HG02678 (cell line): ENCODE measurements at regions not wholly inside any gene's neighbourhood (a gene's known extent, or its start where the extent isn't known, plus 50 kb on each side); places are given as distances from the start of the nearest gene placed in this dataset.
"Not testable (repeated sequence)": the region's sequence is repeated elsewhere in the genome, so short reads cannot be mapped to it uniquely, and the experiment has no call there.

Experiments used
- ATAC-seq: cut with Tn5 transposase; IDR thresholded peaks from one replicate; pipeline ENCODE4 v1.9.1; 2021; ENCODE audit warnings: mild to moderate bottlenecking, moderate library complexity; ENCODE audit not compliant: unreplicated experiment

DNA sequence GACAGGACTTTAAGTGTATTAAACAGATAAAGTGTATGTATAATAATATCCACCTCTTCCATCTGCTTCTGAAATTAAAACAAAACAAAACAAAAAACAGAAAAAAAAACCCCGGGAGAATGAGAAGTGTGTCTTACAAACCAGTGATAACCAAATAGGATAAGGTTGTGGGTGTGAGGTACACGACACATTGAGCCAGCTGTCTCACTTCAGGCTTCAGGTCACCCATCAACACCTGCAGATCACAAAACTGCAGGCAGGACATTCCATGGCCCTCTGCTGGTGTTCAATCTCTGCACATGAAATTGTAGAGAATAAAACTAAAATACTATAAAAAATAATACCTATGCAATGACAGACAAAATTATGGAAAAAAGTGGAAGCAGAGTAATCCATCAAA lies 339.9 kb downstream of the SFMBT2 start:
- ATAC-seq, result no peak

DNA sequence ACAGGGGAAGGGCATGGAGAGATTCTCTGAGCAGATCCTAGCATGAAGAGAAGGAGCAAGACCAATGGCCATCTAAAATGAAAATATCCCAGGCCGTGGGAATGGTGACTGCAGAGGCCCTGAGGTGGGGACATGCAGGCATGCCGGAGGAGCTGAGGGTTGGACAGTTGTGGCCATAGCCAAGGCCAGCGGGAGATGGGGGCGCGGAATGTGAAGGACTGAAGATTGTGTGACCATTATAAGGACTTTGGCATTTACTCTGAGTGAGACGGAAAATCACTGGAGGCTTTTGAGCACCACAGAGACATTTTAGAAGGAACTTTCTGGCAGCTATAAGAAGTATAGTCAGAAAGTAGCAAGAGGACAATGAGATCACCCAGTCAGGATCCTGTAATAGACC lies 341.1 kb downstream of the SFMBT2 start:
- no peak for ATAC-seq

DNA sequence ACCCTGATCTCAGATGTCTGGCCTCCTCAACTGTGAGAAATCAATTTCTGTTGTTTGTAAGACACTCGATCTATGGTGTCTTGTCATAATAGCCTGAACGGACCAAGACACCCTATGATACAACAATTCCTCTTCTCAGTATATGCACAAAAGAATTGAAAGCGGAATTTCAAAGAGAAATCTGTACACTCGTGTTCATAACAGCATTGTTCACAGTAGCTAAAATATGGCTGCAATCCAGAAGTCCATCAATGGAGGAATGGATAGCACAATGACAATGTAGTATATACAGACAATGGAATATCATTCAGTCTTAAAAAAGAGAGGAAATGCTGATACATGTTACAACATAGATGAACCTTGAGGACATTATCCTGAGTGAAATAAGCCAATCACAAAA lies 354.6 kb downstream of the SFMBT2 start:
- no peak for ATAC-seq

DNA sequence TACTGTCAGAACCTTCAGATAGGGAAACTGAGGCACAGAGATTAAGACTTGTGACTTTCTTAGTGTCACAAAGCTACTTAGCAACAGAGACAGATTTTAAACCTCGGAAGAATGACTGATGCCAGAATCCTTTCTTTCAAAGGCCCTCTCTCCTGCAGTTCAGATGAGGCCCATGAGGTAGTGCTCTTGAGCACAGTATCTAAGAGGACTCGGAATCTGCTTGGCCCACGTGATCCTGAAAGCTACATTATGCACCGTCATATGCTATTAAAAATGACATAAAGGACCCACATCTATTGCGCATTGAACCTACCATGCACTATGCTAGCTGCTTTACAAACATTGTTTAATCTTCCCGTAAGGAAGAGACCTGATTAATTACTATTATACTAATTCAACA lies 355.9 kb downstream of the SFMBT2 start:
- no peak for ATAC-seq

DNA sequence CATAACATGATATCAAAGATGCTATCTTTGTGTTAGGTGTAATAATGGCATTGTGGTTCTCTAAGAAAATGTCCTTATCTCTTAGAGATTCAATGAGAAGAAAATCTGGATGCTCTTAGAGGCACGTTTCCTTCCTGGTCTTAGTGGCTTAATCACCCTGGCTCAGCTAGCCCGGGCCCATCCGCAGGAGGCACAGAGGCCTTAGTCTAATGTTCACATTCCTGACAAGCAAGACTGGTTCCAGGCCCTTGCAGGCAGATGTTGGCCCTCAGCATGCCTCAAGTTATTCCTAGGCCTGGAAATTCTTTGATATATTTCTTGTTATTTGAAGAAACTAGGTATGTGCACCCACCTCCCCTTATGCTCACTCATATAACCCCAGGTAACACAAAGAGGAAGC lies 357.6 kb downstream of the SFMBT2 start:
- no peak for ATAC-seq

DNA sequence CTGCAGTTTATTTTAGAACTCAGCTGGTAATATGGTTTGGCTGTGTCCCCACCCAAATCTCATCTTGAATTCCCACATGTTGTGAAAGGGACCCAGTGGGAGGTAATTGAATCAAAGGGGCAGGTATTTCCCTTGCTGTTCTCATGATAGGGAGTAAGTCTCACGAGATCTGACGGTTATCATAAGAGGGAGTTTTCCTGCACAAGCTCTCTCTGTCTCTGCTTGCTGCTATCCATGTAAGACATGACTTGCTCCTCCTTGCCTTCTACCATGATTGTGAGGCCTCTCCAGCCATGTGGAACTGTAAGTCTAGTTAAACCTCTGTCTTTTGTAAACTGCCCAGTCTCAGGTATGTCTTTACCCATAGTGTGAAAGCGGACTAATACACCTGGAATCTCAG lies 360.8 kb downstream of the SFMBT2 start:
- ATAC-seq, result not testable (repeated sequence)

DNA sequence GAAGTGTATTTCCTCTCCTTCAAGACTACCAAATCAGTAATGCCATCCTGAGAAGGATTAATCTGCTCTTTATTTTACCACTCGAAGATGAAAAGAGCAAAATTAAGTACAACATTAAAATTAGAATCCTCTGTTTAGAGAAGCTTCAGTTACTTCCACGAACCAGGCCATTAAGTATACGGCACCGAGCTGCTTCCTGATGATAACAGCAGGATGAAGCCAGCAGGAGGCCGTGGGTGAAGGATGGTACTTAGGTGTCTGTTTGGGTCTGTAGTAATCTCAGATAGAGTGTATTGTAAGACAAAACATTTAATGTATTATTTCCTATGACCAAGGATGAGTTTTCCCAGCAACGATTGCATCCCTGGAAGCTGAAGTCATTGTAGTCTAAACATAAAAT lies 362.8 kb downstream of the SFMBT2 start:
- no peak for ATAC-seq

DNA sequence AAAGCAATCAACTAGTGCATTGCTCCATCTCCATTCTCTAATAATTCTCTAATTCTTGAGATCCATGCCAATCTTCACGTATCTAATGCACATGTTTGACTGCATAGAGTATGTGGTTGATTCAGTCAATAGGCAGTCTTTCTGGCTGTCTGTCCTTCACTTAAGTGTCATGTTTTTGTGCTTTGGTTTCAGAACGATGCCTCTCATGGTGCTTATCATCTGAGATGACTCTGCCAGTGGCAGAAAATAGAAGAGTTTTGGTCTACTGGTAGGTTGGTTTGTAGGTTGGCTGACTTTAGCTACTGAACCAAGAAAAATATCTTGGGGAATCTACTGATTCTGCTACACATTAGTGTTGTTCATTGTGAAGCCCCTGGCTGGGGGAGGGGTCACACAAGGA lies 364.2 kb downstream of the SFMBT2 start:
- no peak for ATAC-seq

DNA sequence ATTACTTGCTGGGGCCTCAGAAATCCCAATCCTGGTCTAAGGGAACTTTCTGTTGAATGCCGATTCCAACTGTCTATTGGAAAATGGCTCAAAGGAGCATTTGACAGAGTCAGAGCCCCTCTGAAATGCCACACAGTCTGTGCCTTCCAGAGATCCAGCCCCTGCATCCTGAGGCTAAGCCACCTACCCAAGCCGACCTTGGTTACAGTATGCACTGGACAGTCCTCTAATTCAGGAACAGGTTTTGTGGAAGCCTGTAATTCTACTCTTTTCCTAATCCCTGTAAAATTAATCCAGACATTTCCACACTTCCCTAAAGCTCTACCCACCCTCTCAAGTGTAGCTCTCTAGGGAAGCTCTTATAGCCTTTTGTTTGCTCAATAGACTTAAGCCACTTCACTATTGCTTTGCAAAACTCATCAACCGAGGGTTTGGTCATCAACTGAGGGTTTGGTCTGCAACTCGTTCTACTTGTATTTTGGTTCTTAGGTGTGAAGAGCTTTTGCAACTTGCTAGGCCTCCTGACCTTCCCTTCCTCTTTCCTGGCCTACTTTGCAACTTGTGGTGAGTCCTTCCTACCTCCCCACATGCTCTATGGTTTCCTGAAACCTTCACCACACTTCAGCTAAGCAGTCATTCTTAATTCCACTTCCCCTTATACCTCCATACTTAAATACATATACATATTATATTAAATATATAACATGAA lies 364.8 kb downstream of the SFMBT2 start:
- no peak for ATAC-seq

DNA sequence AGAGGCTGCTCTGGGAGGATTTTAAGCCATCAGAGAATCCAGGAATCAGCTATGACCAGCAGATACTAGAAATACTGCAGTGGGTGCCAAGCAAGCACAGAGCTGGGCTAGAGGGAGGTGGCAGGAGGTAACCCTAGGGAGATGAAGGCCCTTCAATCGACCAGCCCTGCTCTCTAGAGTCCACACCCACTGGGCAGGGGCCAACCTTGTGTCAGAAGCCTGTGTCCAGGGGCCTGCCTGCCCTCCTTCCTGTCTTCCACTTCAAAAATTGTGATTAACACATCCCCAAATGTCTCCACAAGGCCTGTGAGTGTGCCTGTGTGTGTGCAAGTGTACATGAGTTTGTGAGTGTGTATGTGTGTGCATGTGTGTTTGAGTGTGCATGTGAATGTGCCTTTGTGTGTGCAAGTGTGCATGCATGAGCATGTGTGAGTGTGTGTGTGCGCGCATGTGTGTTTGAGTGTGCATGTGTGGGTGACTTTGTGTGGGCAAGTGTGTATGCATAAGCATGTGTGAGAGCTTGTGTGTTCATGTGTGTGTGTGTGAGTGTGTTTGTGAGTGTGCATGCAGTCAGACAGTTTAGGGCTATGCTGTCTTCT lies 367.7 kb downstream of the SFMBT2 start:
- no peak for ATAC-seq

DNA sequence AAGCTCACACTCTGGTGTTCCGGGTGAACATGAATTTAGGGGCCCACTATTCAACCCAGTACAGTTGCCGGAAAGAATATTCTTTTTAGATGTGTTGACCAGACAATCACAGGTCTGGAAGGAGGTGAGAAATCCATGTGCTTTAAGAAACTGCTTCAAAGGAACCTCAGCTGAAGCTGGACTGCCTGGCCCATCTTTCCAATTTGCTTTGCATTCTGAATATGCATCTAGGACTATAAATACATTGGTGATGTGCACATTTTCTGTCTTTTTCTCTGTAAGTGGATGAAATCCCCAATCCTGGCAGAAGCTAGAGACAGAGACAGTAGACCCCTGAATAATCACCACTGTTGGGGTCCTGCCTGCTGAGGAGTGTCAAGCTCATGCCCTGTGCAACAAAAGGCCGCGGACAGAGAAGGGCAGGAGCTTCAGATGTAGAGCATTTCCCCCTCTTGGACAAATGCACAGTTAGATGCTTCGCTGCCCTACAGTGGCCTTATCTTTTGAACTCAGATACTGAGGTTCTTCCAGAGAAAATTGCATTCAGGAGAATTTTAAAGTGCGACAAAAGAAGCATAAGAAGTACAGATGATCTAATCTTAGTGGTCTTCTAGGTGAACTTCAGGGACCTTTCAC lies 368.3 kb downstream of the SFMBT2 start:
- ATAC-seq, result no peak

DNA sequence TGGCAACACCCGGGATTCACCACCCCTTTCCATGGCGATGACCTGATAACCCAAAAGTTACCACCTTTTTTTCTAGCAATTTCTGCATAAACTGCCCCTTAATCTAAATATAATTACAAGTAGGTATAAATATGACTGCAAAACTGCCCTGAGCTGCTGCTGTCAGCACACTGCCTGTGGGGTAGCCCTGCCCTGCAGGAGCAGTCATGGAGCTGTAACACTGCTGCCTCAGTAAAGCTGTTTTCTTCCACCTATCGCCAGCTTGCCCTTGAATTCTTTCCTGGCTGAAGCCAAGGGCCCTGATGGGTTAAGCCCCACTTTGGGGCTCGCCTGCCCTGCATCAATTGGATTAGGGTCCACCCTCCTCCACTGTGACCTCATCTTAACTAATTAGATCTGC lies 368.8 kb downstream of the SFMBT2 start:
- no peak for ATAC-seq

DNA sequence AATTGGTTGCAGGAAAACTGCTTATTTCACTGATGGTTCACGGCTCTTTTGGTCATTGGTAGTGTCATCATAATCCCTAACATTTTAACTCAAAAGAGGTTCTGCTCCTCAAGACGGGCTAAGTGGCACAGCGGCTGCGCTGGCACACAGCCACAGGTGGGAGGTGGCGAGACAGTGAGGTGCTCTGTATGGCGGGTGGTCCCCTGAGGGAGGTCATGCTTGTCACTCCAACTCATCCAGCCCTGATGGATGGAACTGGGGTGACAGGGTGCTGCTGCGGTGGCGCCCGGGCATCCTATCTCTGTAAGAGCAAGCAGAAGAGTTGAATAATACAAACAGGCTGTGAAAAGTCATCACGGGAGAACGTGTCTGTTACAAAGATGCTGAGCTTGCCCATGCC lies 370.2 kb downstream of the SFMBT2 start:
- ATAC-seq, result no peak

DNA sequence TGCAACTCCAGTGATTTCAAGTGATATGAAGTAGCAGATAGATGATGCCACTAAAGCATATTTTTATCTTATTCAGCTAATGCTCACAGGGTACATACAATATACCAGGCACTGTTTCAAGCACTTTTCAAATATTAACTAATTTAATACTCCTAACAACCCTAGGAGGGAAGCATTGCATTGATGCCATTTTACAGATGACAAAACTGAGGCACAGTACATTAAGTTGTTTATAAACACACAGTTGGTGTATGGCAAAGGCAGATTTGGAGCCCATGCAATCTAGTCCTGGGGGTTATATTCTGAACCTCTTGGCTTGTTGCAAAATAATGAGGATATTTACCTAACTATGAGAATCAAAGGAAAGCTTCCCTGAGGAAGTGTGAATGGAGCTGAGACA lies 371.0 kb downstream of the SFMBT2 start:
- ATAC-seq, result no peak

DNA sequence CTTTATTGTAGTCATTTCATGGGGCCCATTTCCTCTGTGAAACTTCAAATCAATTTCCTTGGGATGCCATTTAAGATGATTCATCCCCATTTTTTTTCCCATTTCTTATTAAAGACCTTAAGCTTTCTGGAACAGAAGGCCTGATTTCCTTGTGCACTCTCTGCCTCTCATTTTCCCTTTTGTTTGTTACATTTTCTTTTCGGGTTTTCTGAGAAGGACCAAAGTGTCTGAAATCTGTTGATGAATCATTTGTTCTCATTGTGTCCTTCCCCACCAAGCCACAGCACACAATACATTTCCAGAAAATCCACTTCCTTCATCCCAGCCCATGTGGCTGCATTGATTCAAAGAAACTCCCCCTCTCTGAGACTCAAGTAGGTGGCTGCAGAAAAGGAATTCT lies 372.4 kb downstream of the SFMBT2 start:
- no peak for ATAC-seq

DNA sequence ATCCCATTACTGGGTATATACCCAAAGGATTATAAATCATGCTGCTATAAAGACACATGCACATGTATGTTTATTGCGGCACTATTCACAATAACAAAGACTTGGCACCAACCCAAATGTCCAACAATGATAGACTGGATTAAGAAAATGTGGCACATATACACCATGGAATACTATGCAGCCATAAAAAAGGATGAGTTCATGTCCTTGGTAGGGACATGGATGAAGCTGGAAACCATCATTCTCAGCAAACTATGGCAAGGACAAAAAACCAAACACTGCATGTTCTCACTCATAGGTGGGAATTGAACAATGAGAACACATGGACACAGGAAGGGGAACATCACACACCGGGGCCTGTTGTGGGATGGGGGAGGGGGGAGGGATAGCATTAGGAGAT lies 373.4 kb downstream of the SFMBT2 start:
- ATAC-seq, result not testable (repeated sequence)

DNA sequence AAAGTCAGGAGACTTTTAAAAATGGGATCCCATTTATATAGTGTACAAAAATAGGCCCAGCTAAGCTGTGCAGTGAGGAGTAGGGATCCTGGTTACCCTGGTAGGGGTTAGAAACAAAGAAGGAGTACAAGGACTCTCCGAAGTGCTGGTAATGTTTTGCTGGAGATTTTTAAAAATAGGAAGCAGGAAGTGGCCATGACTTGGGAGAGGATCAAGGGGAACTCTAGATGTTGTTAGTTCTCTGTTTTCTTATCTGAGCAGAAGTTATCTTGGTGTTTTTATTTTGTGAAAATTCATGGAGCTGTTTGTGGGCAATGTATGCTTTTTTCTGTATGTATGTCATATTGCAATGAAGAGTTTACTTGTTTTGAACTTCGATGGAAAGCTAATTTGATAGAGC lies 373.9 kb downstream of the SFMBT2 start:
- ATAC-seq, result no peak

DNA sequence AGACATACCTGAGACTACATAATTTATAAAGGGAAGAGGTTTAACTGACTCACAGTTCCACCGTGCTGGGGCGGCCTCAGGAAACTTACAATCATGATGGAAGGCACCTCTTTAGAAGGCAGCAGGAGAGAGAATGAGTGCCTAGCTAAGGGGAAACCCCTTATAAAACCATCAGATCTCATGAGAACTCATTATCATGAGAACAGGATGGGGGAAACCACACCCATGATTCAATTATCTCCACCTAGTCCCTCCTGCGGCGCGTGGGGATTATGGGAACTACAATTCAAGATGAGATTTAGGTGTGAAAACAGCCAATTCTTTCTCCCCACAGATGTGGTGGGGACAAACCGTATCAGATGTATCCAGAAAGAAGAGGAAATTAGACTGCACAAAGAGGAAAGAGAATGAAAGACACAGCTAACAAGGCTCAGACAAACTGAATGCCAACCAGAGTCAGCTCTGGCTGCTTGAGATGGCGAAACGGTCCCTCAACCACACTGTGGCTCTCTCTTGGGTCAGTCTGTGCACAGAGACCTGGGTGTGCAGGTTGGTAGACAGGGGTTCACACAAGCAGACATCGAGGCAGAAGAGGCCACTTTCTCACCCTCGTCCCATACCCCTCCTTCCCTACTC lies 375.6 kb downstream of the SFMBT2 start:
- no peak for ATAC-seq

DNA sequence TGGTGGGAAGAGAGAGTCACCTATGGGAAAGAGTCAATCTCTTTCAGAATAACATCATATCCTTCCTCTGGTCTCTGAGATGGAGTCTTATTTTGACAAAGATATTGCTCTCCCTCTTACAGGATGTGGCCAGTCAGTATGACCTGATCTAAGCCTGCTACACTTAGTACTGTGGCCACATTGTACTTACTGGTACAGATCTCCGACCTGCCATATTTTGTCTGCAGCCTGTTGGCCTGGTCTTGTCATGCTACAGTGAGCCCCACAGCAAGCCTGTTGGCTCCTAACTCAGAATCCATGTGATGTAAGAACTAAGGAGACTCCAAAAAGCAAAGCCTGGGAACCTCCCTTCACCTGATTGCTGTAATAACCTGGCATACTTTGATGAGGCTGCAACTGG lies 377.8 kb downstream of the SFMBT2 start:
- ATAC-seq, result no peak

DNA sequence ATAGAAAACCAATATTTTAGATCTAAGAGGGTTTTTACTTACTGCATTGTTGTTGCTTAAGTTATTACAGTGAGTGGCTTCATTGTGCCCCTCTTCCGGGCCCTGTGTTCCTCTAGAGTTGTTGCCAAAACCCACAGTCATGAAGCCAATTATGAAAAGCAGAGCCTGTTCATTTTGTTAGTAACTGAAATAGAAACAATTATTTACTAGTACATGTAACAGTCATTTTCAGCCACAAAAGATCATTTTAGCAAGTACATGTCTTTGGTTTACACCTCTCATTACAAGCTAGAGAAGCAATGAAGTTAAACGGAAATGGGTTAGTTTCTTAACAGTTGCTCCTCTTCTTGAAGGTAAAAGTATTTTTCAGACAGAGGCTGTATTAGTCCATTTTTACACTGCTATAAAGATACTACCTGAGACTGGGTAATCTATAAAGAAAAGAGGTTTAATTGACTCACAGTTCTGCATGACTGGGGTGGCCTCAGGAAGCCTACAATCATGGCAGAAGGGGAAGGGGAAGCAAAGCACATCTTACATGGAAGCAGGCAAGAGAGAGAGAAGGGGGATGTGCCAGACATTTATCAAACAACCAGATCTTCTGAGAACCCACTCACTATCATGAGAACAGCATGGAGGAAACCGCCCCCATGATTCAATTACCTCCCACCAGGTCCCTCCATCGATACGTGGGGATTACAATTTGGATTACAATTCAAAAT lies 380.5 kb downstream of the SFMBT2 start:
- ATAC-seq, result no peak

DNA sequence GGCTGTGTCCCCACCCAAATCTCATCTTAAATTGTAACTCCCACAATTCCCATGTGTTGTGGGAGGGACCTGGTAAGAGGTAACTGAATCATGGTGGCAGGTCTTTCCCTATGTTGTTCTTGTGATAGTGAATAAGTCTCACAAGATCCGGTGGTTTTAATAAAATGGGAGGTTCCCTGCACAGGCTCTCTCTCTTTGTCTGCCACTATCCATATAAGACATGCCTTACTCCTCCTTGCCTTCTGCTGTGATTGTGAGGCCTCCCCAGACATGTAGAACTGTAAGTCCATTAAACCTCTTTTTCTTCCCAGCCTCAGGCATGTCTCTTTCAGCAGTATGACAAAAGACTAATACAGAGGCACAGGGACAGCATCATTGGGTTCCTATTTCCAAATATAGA lies 381.2 kb downstream of the SFMBT2 start:
- ATAC-seq, result no peak

DNA sequence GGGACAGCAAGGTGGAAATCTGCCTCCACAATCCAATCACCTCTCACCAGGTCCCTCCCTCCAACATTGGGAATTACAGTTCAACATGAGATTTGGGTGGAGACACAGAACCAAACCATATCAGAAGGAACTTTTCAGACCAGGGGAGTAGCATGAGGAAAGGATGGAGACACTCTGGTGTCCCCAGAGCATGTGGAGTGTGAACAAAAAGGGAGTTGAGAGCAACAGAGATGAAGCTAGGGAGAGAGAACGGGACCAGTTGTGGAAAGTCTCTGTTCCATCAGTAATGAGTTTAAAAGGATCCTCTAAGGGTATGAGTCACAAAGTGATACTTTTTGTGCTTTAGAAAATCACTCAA lies 382.0 kb downstream of the SFMBT2 start:
- no peak for ATAC-seq
